ENCODE measurements at regions not wholly inside any gene's neighbourhood (a gene's known extent, or its start where the extent isn't known, plus 50 kb on each side); places are given as distances from the start of the nearest gene placed in this dataset.

DNA sequence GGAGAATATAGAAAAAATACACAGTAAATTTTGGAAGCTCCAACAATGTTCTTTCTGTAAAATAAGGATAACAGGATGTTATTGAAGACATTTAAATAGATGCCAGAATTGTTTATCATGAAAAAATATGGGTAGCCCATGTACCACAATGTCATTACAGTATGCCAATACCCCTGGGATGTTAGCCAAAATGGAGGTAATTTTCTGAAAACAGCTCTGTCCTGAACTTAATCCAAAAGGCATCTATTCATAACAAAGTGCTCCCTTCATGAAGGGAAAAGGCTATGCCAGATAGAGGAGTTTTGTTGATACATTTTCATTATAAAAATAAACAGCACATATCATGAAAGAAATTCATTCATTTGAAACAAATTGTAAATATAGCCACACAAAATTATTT is 1902.6 kb upstream of the AGA start:
- TF ChIP-seq CTCF (IDR thresholded peaks at IDR 0.05) = no peak
- TF ChIP-seq POLR2A (IDR thresholded peaks at IDR 0.05) = no peak
